ENCODE measurements at regions not wholly inside any gene's neighbourhood (a gene's known extent, or its start where the extent isn't known, plus 50 kb on each side); places are given as distances from the start of the nearest gene placed in this dataset.

- Histone ChIP-seq H3K79me2 (replicated peaks; ENCODE audit: insufficient read depth, low read length) (no peaks in the 10 kb centered on the region), H3F3A (ENCODE audit: insufficient read depth, low read length, poor library complexity, severe bottlenecking) (no peaks in the 10 kb centered on the region), H3K4me2 (ENCODE audit: low read length) (no peak overlapping the region), H4K20me1 (ENCODE audit: insufficient read depth) (no peaks in the 10 kb centered on the region), H3K27ac (ENCODE audit: low read length) (no peak overlapping the region), H3K27me3 (ENCODE audit: insufficient read depth, low read depth, low read length) (no peaks in the 10 kb centered on the region), H3K36me3 (ENCODE audit: insufficient read depth, low read length) (no peaks in the 10 kb centered on the region), H3K9ac (ENCODE audit: low read length) (no peak overlapping the region), H3K9me3 (ENCODE audit: low read length) (no peaks in the 10 kb centered on the region), H3K4me3 (ENCODE audit: low read length) (no peak overlapping the region), H2AFZ (ENCODE audit: low read depth, low read length) (no peak overlapping the region), H3K9me2 (ENCODE audit: insufficient read depth, low read length) (no peaks in the 10 kb centered on the region)
- TF ChIP-seq, protein P1, sequence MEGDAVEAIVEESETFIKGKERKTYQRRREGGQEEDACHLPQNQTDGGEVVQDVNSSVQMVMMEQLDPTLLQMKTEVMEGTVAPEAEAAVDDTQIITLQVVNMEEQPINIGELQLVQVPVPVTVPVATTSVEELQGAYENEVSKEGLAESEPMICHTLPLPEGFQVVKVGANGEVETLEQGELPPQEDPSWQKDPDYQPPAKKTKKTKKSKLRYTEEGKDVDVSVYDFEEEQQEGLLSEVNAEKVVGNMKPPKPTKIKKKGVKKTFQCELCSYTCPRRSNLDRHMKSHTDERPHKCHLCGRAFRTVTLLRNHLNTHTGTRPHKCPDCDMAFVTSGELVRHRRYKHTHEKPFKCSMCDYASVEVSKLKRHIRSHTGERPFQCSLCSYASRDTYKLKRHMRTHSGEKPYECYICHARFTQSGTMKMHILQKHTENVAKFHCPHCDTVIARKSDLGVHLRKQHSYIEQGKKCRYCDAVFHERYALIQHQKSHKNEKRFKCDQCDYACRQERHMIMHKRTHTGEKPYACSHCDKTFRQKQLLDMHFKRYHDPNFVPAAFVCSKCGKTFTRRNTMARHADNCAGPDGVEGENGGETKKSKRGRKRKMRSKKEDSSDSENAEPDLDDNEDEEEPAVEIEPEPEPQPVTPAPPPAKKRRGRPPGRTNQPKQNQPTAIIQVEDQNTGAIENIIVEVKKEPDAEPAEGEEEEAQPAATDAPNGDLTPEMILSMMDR (IDR thresholded peaks at IDR 0.05; ENCODE audit: poor library complexity, severe bottlenecking) = no peak
- TF ChIP-seq SMC3 (conservative IDR thresholded peaks at IDR 0.05; ENCODE audit: poor library complexity) (no peak), RAD21 (conservative IDR thresholded peaks at IDR 0.05) (no peak), EZH2 (IDR thresholded peaks at IDR 0.05; ENCODE audit: borderline replicate concordance, insufficient read depth, low read length, poor library complexity, severe bottlenecking) (no peak), POLR2AphosphoS5 (IDR thresholded peaks at IDR 0.05) (no peak), MXI1 (conservative IDR thresholded peaks at IDR 0.05; ENCODE audit: poor library complexity, severe bottlenecking) (no peak), TAF1 (IDR thresholded peaks at IDR 0.05; ENCODE audit: low read depth) (no peak), EP300 (conservative IDR thresholded peaks at IDR 0.05; ENCODE audit: poor library complexity, severe bottlenecking) (no peak)
- TF ChIP-seq, protein P2, sequence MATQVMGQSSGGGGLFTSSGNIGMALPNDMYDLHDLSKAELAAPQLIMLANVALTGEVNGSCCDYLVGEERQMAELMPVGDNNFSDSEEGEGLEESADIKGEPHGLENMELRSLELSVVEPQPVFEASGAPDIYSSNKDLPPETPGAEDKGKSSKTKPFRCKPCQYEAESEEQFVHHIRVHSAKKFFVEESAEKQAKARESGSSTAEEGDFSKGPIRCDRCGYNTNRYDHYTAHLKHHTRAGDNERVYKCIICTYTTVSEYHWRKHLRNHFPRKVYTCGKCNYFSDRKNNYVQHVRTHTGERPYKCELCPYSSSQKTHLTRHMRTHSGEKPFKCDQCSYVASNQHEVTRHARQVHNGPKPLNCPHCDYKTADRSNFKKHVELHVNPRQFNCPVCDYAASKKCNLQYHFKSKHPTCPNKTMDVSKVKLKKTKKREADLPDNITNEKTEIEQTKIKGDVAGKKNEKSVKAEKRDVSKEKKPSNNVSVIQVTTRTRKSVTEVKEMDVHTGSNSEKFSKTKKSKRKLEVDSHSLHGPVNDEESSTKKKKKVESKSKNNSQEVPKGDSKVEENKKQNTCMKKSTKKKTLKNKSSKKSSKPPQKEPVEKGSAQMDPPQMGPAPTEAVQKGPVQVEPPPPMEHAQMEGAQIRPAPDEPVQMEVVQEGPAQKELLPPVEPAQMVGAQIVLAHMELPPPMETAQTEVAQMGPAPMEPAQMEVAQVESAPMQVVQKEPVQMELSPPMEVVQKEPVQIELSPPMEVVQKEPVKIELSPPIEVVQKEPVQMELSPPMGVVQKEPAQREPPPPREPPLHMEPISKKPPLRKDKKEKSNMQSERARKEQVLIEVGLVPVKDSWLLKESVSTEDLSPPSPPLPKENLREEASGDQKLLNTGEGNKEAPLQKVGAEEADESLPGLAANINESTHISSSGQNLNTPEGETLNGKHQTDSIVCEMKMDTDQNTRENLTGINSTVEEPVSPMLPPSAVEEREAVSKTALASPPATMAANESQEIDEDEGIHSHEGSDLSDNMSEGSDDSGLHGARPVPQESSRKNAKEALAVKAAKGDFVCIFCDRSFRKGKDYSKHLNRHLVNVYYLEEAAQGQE (IDR thresholded peaks at IDR 0.05; ENCODE audit: borderline replicate concordance) = no peak
Measured at GRCh38 chr11:127818625-127819024, 768.7 kb downstream of the ETS1 start.

DNA sequence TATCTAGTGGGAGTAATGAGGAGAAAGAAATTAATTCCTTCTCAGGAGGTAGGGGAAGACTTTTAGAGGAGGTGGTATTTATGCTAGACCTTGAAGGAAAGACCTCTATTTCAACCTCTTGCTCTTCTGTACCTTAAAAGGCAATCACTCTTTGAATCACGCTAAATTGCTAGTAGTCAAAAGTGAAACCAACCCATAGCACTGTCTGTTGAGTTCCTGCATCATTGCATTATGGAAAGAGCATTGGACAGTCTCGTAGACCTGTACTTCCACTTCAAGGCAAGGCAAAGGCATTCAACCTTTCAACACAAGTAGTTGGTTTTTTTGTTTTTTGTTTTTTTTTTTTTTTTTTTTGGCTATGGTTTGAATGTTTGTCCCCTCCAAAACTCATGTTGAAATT, 770.4 kb downstream of the ETS1 start:
- no peak overlapping the region for H3K27ac ChIP-seq (ENCODE audit: low read length)
- no peaks in the 10 kb centered on the region for H3K9me2 ChIP-seq (ENCODE audit: insufficient read depth, low read length)
- H3K9ac ChIP-seq (ENCODE audit: low read length) = no peak overlapping the region
- H3F3A ChIP-seq (ENCODE audit: insufficient read depth, low read length, poor library complexity, severe bottlenecking) = no peaks in the 10 kb centered on the region
- no peaks in the 10 kb centered on the region for H4K20me1 ChIP-seq (ENCODE audit: insufficient read depth)
- H3K27me3 ChIP-seq (ENCODE audit: insufficient read depth, low read depth, low read length) = no peaks in the 10 kb centered on the region
- H3K9me3 ChIP-seq (ENCODE audit: low read length) = no peaks in the 10 kb centered on the region
- TF ChIP-seq RAD21 (conservative IDR thresholded peaks at IDR 0.05) (no peak), SMC3 (conservative IDR thresholded peaks at IDR 0.05; ENCODE audit: poor library complexity) (no peak)
- TF ChIP-seq, protein P1 (IDR thresholded peaks at IDR 0.05; ENCODE audit: poor library complexity, severe bottlenecking) = no peak
- H3K4me3 ChIP-seq (ENCODE audit: low read length) = no peak overlapping the region
- H2AFZ ChIP-seq (ENCODE audit: low read depth, low read length) = no peak overlapping the region
- no peak overlapping the region for H3K4me2 ChIP-seq (ENCODE audit: low read length)
- H3K79me2 ChIP-seq (replicated peaks; ENCODE audit: insufficient read depth, low read length) = no peaks in the 10 kb centered on the region
- H3K36me3 ChIP-seq (ENCODE audit: insufficient read depth, low read length) = no peaks in the 10 kb centered on the region
